ENCODE measurements at regions not wholly inside any gene's neighbourhood (a gene's known extent, or its start where the extent isn't known, plus 50 kb on each side); places are given as distances from the start of the nearest gene placed in this dataset.
"Not testable (repeated sequence)": the region's sequence is repeated elsewhere in the genome, so short reads cannot be mapped to it uniquely, and the experiment has no call there.

GRCh38 chr5:84961193-84961592, 576.5 kb upstream of the EDIL3 start:
- H3K9ac ChIP-seq (ENCODE audit: low read depth in 1 of 2, low read length in 2 of 2) = no peak overlapping the region
- no peaks in the 10 kb centered on the region for H3K4me1 ChIP-seq (ENCODE audit: control insufficient read depth in 1 of 2, insufficient read depth in 2 of 2, low read length in 2 of 2)
- H3K27me3 ChIP-seq (ENCODE audit: control insufficient read depth in 1 of 2, insufficient read depth in 2 of 2, low read length in 2 of 2) = no peaks in the 10 kb centered on the region

DNA sequence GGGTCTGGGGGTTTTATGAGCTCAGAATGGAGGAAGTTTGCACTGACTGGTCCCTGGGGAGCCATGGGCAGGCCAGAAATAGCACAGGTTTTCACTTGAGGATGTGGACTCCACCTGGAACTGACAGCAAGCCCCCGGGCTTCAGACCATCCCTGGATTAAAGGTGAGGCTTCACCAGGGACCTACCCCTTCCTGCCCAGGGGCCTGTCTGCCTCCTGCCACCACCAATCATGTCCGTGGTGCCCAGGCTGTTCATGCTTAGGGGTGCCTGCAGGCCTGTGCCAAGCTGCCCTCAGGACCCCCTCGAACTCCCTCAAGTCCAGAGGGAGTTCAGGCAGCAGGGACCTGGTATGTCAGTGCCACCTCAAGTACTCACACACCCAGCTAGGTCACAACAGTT, 577.2 kb upstream of the EDIL3 start:
- no peaks in the 10 kb centered on the region for H3K9me3 ChIP-seq (ENCODE audit: control insufficient read depth in 1 of 2, low read length in 2 of 2)
- no peak overlapping the region for H3K9ac ChIP-seq (ENCODE audit: low read depth in 1 of 2, low read length in 2 of 2)
- H3K27me3 ChIP-seq (ENCODE audit: control insufficient read depth in 1 of 2, insufficient read depth in 2 of 2, low read length in 2 of 2) = no peaks in the 10 kb centered on the region
- no peaks in the 10 kb centered on the region for H3K4me1 ChIP-seq (ENCODE audit: control insufficient read depth in 1 of 2, insufficient read depth in 2 of 2, low read length in 2 of 2)
- no peak overlapping the region for H3K27ac ChIP-seq (ENCODE audit: low read depth, low read length)
- no peaks in the 10 kb centered on the region for H3K36me3 ChIP-seq (ENCODE audit: control insufficient read depth in 1 of 2, insufficient read depth in 2 of 2, low read length in 2 of 2)
- no peak overlapping the region for H3K4me3 ChIP-seq (ENCODE audit: low read depth in 1 of 2, low read length in 2 of 2)

More at GRCh38 chr5:84961193-84961592, 576.5 kb upstream of the EDIL3 start:
- Histone ChIP-seq H3K27ac (ENCODE audit: low read depth, low read length) (no peak overlapping the region), H3K4me3 (ENCODE audit: low read depth in 1 of 2, low read length in 2 of 2) (no peak overlapping the region), H3K36me3 (ENCODE audit: control insufficient read depth in 1 of 2, insufficient read depth in 2 of 2, low read length in 2 of 2) (no peaks in the 10 kb centered on the region), H3K9me3 (ENCODE audit: control insufficient read depth in 1 of 2, low read length in 2 of 2) (no peaks in the 10 kb centered on the region)

GRCh38 chr5:84983093-84983492, 598.4 kb upstream of the EDIL3 start:
- Histone ChIP-seq H3K36me3 (ENCODE audit: control insufficient read depth in 1 of 2, insufficient read depth in 2 of 2, low read length in 2 of 2) (no peaks in the 10 kb centered on the region), H3K4me1 (ENCODE audit: control insufficient read depth in 1 of 2, insufficient read depth in 2 of 2, low read length in 2 of 2) (no peaks in the 10 kb centered on the region), H3K27ac (ENCODE audit: low read depth, low read length) (no peak overlapping the region), H3K27me3 (ENCODE audit: control insufficient read depth in 1 of 2, insufficient read depth in 2 of 2, low read length in 2 of 2) (no peaks in the 10 kb centered on the region), H3K4me3 (ENCODE audit: low read depth in 1 of 2, low read length in 2 of 2) (no peak overlapping the region), H3K9ac (ENCODE audit: low read depth in 1 of 2, low read length in 2 of 2) (no peak overlapping the region), H3K9me3 (ENCODE audit: control insufficient read depth in 1 of 2, low read length in 2 of 2) (peaks cover 0 to 5% of the 10 kb centered on the region in 2 donors)

DNA sequence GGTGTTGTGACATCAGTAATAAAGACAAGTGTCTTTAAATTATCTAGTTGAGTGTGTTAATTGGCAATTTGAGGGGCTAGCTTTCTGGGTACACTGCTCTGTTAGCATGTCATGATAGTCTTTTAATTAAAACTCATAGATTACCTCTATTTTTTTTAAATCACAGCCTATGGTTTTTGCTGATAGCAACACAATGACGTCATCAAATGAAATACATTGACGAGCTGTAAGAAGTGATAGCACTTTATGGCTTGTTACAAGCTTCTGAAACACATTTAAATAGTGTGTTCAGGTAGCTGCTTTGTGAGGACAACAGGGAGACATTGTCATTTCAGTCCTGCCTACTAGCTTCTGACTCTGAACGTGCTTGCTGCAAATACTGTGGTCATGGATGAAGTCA, 600.5 kb upstream of the EDIL3 start:
- Histone ChIP-seq H3K4me3 (ENCODE audit: low read depth in 1 of 2, low read length in 2 of 2) (no peak overlapping the region), H3K27ac (ENCODE audit: low read depth, low read length) (no peak overlapping the region), H3K4me1 (ENCODE audit: control insufficient read depth in 1 of 2, insufficient read depth in 2 of 2, low read length in 2 of 2) (no peaks in the 10 kb centered on the region), H3K9me3 (ENCODE audit: control insufficient read depth in 1 of 2, low read length in 2 of 2) (no peaks in the 10 kb centered on the region), H3K9ac (ENCODE audit: low read depth in 1 of 2, low read length in 2 of 2) (no peak overlapping the region), H3K27me3 (ENCODE audit: control insufficient read depth in 1 of 2, insufficient read depth in 2 of 2, low read length in 2 of 2) (no peaks in the 10 kb centered on the region), H3K36me3 (ENCODE audit: control insufficient read depth in 1 of 2, insufficient read depth in 2 of 2, low read length in 2 of 2) (no peaks in the 10 kb centered on the region)

DNA sequence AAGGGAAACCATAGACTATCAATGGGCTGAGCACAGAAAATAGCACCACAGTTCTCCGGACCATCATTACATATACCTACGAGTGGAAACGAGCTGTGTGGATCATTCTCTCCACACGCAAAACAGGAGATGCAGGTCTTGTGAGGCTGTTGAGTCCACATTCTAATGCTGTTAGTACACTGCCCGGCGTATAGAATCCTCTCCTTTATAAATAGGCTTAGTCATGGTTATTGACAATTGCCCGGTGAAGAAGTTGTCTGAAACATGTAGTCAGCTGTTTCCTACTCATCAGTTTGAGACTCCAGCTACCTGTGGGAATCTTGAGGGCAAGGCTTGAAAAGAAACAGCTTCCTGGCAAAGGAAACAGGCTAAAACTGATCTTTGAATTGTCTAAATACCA, 602.0 kb upstream of the EDIL3 start:
- no peak overlapping the region for H3K9ac ChIP-seq (ENCODE audit: low read depth in 1 of 2, low read length in 2 of 2)
- no peak overlapping the region for H3K27ac ChIP-seq (ENCODE audit: low read depth, low read length)
- H3K4me3 ChIP-seq (ENCODE audit: low read depth in 1 of 2, low read length in 2 of 2) = no peak overlapping the region
- no peaks in the 10 kb centered on the region for H3K4me1 ChIP-seq (ENCODE audit: control insufficient read depth in 1 of 2, insufficient read depth in 2 of 2, low read length in 2 of 2)
- H3K27me3 ChIP-seq (ENCODE audit: control insufficient read depth in 1 of 2, insufficient read depth in 2 of 2, low read length in 2 of 2) = no peaks in the 10 kb centered on the region
- H3K9me3 ChIP-seq (ENCODE audit: control insufficient read depth in 1 of 2, low read length in 2 of 2) = no peaks in the 10 kb centered on the region
- H3K36me3 ChIP-seq (ENCODE audit: control insufficient read depth in 1 of 2, insufficient read depth in 2 of 2, low read length in 2 of 2) = no peaks in the 10 kb centered on the region

DNA sequence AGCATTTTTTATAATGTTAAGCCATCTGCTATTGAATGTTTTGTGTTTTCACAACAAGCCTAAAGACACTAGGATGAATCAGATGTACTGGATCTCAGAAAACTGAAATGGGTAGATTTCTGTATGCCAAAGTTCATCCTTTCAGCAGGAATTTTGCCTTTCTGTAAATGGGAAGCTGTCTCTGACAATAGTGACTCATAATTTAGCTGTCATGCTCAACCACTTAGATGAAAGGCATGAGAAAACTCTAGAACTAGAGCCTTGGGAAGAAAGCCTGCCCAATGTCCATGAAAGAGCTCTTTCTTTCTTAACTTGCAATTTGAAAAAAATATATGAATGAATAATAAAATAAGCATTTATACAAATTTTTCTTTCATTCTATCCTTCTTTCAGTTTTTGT, 616.0 kb upstream of the EDIL3 start:
- peaks cover 0 to 3% of the 10 kb centered on the region in 2 donors for H3K9me3 ChIP-seq (ENCODE audit: control insufficient read depth in 1 of 2, low read length in 2 of 2)
- H3K4me3 ChIP-seq (ENCODE audit: low read depth in 1 of 2, low read length in 2 of 2) = no peak overlapping the region
- no peaks in the 10 kb centered on the region for H3K4me1 ChIP-seq (ENCODE audit: control insufficient read depth in 1 of 2, insufficient read depth in 2 of 2, low read length in 2 of 2)
- no peaks in the 10 kb centered on the region for H3K36me3 ChIP-seq (ENCODE audit: control insufficient read depth in 1 of 2, insufficient read depth in 2 of 2, low read length in 2 of 2)
- no peaks in the 10 kb centered on the region for H3K27me3 ChIP-seq (ENCODE audit: control insufficient read depth in 1 of 2, insufficient read depth in 2 of 2, low read length in 2 of 2)
- H3K9ac ChIP-seq (ENCODE audit: low read depth in 1 of 2, low read length in 2 of 2) = no peak overlapping the region
- H3K27ac ChIP-seq (ENCODE audit: low read depth, low read length) = no peak overlapping the region

GRCh38 chr5:85002026-85002425, 617.3 kb upstream of the EDIL3 start:
- not testable (repeated sequence) for H3K27ac ChIP-seq (ENCODE audit: low read depth, low read length); H3K36me3 ChIP-seq (ENCODE audit: control insufficient read depth in 1 of 2, insufficient read depth in 2 of 2, low read length in 2 of 2); H3K9ac ChIP-seq (ENCODE audit: low read depth in 1 of 2, low read length in 2 of 2); H3K4me3 ChIP-seq (ENCODE audit: low read depth in 1 of 2, low read length in 2 of 2); H3K27me3 ChIP-seq (ENCODE audit: control insufficient read depth in 1 of 2, insufficient read depth in 2 of 2, low read length in 2 of 2); H3K9me3 ChIP-seq (ENCODE audit: control insufficient read depth in 1 of 2, low read length in 2 of 2); H3K4me1 ChIP-seq (ENCODE audit: control insufficient read depth in 1 of 2, insufficient read depth in 2 of 2, low read length in 2 of 2)

GRCh38 chr5:85010014-85010562, 625.4 kb upstream of the EDIL3 start:
- Histone ChIP-seq H3K27ac (ENCODE audit: low read depth, low read length) (no peak overlapping the region), H3K36me3 (ENCODE audit: control insufficient read depth in 1 of 2, insufficient read depth in 2 of 2, low read length in 2 of 2) (no peaks in the 10 kb centered on the region), H3K27me3 (ENCODE audit: control insufficient read depth in 1 of 2, insufficient read depth in 2 of 2, low read length in 2 of 2) (no peaks in the 10 kb centered on the region), H3K4me3 (ENCODE audit: low read depth in 1 of 2, low read length in 2 of 2) (no peak overlapping the region), H3K9ac (ENCODE audit: low read depth in 1 of 2, low read length in 2 of 2) (no peak overlapping the region), H3K9me3 (ENCODE audit: control insufficient read depth in 1 of 2, low read length in 2 of 2) (peaks cover 0 to 3% of the 10 kb centered on the region in 2 donors), H3K4me1 (ENCODE audit: control insufficient read depth in 1 of 2, insufficient read depth in 2 of 2, low read length in 2 of 2) (no peaks in the 10 kb centered on the region)

DNA sequence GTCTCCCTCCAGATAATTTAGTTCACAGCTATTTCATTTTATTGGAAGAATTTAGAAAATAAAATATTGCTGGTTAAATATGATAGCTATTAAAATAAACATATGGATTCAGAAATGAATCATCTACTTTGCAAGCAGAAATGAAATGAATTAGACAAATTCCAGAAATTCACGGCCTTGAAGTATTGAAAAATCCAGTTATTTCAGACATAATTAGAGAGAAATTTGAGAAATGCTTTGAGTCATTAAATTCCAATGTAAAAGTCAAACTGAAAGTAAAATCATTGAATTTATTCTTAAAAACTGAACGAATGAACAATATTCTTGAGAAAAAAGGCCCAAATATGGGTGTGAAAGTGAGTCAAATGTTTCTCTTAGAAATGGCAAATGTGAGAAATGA, 632.6 kb upstream of the EDIL3 start:
- no peaks in the 10 kb centered on the region for H3K4me1 ChIP-seq (ENCODE audit: control insufficient read depth in 1 of 2, insufficient read depth in 2 of 2, low read length in 2 of 2)
- H3K27ac ChIP-seq (ENCODE audit: low read depth, low read length) = no peak overlapping the region
- H3K4me3 ChIP-seq (ENCODE audit: low read depth in 1 of 2, low read length in 2 of 2) = no peak overlapping the region
- H3K36me3 ChIP-seq (ENCODE audit: control insufficient read depth in 1 of 2, insufficient read depth in 2 of 2, low read length in 2 of 2) = no peaks in the 10 kb centered on the region
- H3K9me3 ChIP-seq (ENCODE audit: control insufficient read depth in 1 of 2, low read length in 2 of 2) = no peaks in the 10 kb centered on the region
- H3K9ac ChIP-seq (ENCODE audit: low read depth in 1 of 2, low read length in 2 of 2) = no peak overlapping the region
- H3K27me3 ChIP-seq (ENCODE audit: control insufficient read depth in 1 of 2, insufficient read depth in 2 of 2, low read length in 2 of 2) = no peaks in the 10 kb centered on the region

GRCh38 chr5:85030316-85031084, 645.8 kb upstream of the EDIL3 start:
- Histone ChIP-seq H3K36me3 (ENCODE audit: control insufficient read depth in 1 of 2, insufficient read depth in 2 of 2, low read length in 2 of 2) (no peaks in the 10 kb centered on the region), H3K4me3 (ENCODE audit: low read depth in 1 of 2, low read length in 2 of 2) (no peak overlapping the region), H3K27me3 (ENCODE audit: control insufficient read depth in 1 of 2, insufficient read depth in 2 of 2, low read length in 2 of 2) (no peaks in the 10 kb centered on the region)

More at GRCh38 chr5:85030316-85031084, 645.8 kb upstream of the EDIL3 start:
- Histone ChIP-seq H3K4me1 (ENCODE audit: control insufficient read depth in 1 of 2, insufficient read depth in 2 of 2, low read length in 2 of 2) (no peaks in the 10 kb centered on the region), H3K9ac (ENCODE audit: low read depth in 1 of 2, low read length in 2 of 2) (no peak overlapping the region), H3K9me3 (ENCODE audit: control insufficient read depth in 1 of 2, low read length in 2 of 2) (no peaks in the 10 kb centered on the region), H3K27ac (ENCODE audit: low read depth, low read length) (no peak overlapping the region)

Data from duodenal mucosa (tissue), 2 donors.